ENCODE measurements at regions not wholly inside any gene's neighbourhood (a gene's known extent, or its start where the extent isn't known, plus 50 kb on each side); places are given as distances from the start of the nearest gene placed in this dataset.

- TF ChIP-seq, protein P1, sequence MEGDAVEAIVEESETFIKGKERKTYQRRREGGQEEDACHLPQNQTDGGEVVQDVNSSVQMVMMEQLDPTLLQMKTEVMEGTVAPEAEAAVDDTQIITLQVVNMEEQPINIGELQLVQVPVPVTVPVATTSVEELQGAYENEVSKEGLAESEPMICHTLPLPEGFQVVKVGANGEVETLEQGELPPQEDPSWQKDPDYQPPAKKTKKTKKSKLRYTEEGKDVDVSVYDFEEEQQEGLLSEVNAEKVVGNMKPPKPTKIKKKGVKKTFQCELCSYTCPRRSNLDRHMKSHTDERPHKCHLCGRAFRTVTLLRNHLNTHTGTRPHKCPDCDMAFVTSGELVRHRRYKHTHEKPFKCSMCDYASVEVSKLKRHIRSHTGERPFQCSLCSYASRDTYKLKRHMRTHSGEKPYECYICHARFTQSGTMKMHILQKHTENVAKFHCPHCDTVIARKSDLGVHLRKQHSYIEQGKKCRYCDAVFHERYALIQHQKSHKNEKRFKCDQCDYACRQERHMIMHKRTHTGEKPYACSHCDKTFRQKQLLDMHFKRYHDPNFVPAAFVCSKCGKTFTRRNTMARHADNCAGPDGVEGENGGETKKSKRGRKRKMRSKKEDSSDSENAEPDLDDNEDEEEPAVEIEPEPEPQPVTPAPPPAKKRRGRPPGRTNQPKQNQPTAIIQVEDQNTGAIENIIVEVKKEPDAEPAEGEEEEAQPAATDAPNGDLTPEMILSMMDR (IDR thresholded peaks at IDR 0.05; ENCODE audit: poor library complexity), result no peak
- TF ChIP-seq EZH2phosphoT487 (IDR thresholded peaks at IDR 0.05; ENCODE audit: low read depth, severe bottlenecking, unreplicated experiment), result no peak
- TF ChIP-seq EZH2 (IDR thresholded peaks at IDR 0.05; ENCODE audit: borderline replicate concordance), result no peak
Observed at GRCh38 chr5:163874431-163874830, 369.0 kb downstream of the MAT2B start.

Data from hepatocyte (in vitro differentiated cells).